NCI-H2029 (cell line): ENCODE measurements at regions not wholly inside any gene's neighbourhood (a gene's known extent, or its start where the extent isn't known, plus 50 kb on each side); places are given as distances from the start of the nearest gene placed in this dataset.

Experiments used
- DNase-seq: peaks from one replicate; lab custom pipeline; 2025; lab: John Stamatoyannopoulos, UW

- no peak for DNase-seq
Observed at GRCh38 chr5:93929131-93929530, 187.7 kb upstream of the POU5F2 start.

GRCh38 chr5:93926831-93927620, 185.6 kb upstream of the POU5F2 start:
- DNase-seq, result no peak

GRCh38 chr5:93925321-93925720, 183.9 kb upstream of the POU5F2 start:
- no peak for DNase-seq

- DNase-seq, result no peak
Observed at GRCh38 chr5:93924628-93925027, 183.2 kb upstream of the POU5F2 start.

GRCh38 chr5:93922551-93922950, 181.2 kb upstream of the POU5F2 start:
- no peak for DNase-seq

GRCh38 chr5:93921001-93921400, 179.6 kb upstream of the POU5F2 start:
- DNase-seq, result no peak

GRCh38 chr5:93916872-93917271, 175.5 kb upstream of the POU5F2 start:
- no peak for DNase-seq

GRCh38 chr5:93915142-93915553, 173.7 kb upstream of the POU5F2 start:
- peak; percentile 26 for DNase-seq

- no peak for DNase-seq
Observed at GRCh38 chr5:93911609-93912008, 170.2 kb upstream of the POU5F2 start.

- DNase-seq, result no peak
Observed at GRCh38 chr5:93909356-93909755, 168.0 kb upstream of the POU5F2 start.

GRCh38 chr5:93904917-93905316, 163.5 kb upstream of the POU5F2 start:
- no peak for DNase-seq

GRCh38 chr5:93902288-93902687, 160.9 kb upstream of the POU5F2 start:
- DNase-seq, result peak; percentile 31

- DNase-seq, result no peak
Observed at GRCh38 chr5:93899026-93899600, 157.7 kb upstream of the POU5F2 start.

GRCh38 chr5:93894601-93895354, 153.4 kb upstream of the POU5F2 start:
- DNase-seq, result no peak

- no peak for DNase-seq
Observed at GRCh38 chr5:93893075-93893474, 151.7 kb upstream of the POU5F2 start.

GRCh38 chr5:93892481-93892880, 151.1 kb upstream of the POU5F2 start:
- DNase-seq, result no peak

GRCh38 chr5:93891491-93892480, 150.4 kb upstream of the POU5F2 start:
- peak; percentile 91 for DNase-seq

- DNase-seq, result no peak
Observed at GRCh38 chr5:93890657-93891056, 149.3 kb upstream of the POU5F2 start.

- no peak for DNase-seq
Observed at GRCh38 chr5:93887678-93888077, 146.3 kb upstream of the POU5F2 start.

- DNase-seq, result no peak
Observed at GRCh38 chr5:93886917-93887361, 145.5 kb upstream of the POU5F2 start.

GRCh38 chr5:93886098-93886806, 144.9 kb upstream of the POU5F2 start:
- DNase-seq, result no peak
